MM.1S (cell line): ENCODE measurements at regions not wholly inside any gene's neighbourhood (a gene's known extent, or its start where the extent isn't known, plus 50 kb on each side); places are given as distances from the start of the nearest gene placed in this dataset.

Experiments
- CTCF ChIP-seq: fragments of 300-600 bp; sonication (generic); IDR thresholded peaks from 2 replicates; pipeline ENCODE4 v1.5.1; 2016; ENCODE audit warnings: antibody characterized with exemption, low read length, mixed read lengths
- EZH2 ChIP-seq: fragments of 300-600 bp; sonication (generic); optimal IDR thresholded peaks from 2 replicates; pipeline ENCODE3; 2017; ENCODE audit warnings: low read depth, mild to moderate bottlenecking, antibody characterized with exemption, low read length, mixed read lengths

- TF ChIP-seq CTCF (no peak), EZH2 (no peak)
These were observed 1049.2 kb upstream of the ZEB2 start for GRCh38 chr2:145569108-145569507.
